NCI-H345 treated with DMSO at 0.1 percent for 48 hours (cell line): ENCODE measurements at regions not wholly inside any gene's neighbourhood (a gene's known extent, or its start where the extent isn't known, plus 50 kb on each side); places are given as distances from the start of the nearest gene placed in this dataset.
"Not testable (repeated sequence)": the region's sequence is repeated elsewhere in the genome, so short reads cannot be mapped to it uniquely, and the experiment has no call there.

Experiments used
- DNase-seq: peaks from one replicate; lab custom pipeline; 2025; ENCODE audit not compliant: unreplicated experiment; lab: John Stamatoyannopoulos, UW

DNA sequence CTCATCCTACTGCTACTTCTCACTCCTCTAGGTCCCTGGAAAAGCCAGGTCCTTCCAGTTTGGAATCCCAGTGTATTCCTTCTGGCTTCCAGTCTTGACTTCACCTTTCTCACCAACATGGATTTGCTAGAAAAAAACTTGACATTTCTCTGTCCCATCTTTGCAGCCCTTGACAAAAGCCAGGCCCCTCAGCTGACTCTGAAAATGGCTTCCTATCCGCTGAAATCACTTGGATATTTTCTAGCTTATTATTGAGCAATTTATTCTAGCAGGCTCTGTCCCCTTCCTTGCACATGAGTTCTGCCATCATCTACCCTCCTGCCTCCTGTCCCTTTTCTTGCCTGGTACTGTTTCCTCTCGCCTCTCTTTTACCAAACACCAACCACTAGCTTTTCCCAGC is 427.2 kb downstream of the BUD13 start:
- DNase-seq: no peak

DNA sequence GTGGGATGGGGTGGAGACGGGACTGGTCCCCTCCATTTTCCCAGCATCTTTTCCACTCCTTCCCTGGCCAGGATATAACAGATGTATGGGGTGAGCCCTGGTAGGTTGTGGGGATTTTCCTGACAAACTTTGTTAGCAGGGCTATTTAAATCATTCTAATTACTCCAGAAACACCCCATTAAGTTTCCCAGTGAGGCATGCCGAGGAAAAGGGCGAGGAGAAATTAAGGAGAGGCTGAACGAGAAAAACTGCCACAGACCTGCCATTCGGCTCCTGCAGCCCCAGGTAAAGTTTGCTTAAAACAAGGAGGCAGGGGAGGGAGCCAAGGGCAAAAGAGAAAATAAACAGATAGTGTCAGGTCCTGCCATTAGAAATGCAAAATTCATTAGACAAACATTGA is 428.2 kb downstream of the BUD13 start:
- no peak for DNase-seq

DNA sequence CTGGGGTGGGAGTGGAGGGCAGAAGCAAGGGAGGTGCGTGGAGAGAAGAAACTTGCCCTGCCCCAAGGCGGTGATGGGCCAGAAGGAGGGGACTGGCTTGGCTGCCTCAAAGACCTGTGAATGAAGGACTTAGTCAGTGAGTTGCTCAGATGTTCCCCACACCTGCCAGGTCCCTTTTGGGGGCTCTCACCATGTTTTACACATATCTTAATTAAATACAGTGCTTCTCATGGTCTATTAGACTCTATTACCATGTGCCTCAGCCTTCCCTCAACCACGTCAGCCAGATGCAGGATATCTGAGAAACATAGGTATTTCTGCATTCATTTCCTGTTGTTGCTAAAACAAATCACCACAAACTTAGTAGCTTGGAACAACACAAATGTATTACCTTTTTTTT is 429.5 kb downstream of the BUD13 start:
- no peak for DNase-seq

DNA sequence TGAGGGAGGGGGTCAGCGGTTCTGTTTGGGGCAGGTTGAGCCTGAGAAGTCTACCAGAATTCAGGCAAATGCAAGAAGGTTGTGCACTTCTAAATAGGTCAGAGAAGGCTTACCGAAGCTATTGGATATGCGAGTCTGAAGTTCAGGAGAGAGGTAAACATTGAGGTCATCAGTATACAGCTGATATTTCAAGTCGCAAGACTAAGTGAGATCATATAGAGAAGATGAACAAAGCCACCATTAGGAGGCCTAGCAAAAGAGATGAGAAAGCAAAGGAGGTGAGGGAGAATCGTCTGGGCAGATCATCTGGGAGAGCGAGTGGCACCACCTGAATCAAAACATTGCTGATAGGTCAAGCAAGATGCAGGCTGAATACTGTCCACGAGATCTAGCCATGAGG is 430.6 kb downstream of the BUD13 start:
- DNase-seq: no peak

DNA sequence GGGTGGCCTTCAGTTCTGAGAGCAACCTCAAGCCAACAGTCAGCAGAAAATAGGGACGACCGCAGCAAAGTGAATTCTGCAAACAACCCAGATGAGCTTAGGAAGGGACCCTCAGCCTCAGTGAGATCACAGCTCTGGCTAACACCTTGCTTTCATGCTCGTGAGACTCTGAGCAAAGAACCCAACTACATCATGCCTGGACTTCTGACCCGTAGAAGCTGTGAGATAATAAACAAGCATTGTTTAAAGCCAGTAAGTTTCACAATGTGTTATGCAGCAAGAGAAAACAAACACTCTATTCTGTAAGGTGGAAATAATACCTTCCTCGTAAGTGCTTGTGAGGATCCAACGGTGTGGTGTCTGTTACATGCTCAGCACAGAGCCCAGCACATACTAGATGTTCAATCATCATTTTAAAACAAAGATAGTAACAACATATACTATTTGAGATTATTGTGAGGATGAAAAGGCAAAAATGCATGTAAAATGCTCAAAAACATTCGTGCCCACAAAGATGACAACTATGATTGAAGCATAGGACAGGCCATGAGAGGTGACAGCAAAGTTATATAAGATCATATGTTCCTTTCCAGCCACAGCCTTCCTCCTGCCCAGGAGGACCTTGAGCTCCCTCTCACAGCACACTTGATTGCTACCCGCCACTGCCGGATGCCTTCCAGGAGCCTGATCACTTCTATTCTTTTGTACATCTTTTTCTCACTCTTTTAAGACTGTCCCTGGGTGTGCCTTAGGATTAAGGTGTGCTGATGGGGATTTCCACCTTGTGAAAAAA is 433.3 kb downstream of the BUD13 start:
- no peak for DNase-seq

DNA sequence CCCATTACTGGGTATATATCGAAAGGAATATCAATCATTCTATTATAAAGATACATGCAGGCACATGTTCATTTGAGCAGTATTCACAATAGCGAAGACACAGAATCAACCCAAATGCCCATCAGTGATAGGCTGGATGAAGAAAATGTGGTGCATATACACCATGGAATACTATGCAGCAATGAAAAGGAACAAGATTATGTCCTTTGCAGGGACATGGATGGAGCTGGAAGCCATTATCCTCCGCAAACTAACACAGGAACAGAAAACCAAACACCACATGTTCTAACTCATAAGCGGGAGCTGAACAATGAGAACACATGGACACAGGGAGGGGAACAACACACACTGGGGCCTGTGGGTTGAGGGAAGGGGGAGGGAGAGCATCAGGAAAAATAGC is 434.3 kb downstream of the BUD13 start:
- DNase-seq: not testable (repeated sequence)

DNA sequence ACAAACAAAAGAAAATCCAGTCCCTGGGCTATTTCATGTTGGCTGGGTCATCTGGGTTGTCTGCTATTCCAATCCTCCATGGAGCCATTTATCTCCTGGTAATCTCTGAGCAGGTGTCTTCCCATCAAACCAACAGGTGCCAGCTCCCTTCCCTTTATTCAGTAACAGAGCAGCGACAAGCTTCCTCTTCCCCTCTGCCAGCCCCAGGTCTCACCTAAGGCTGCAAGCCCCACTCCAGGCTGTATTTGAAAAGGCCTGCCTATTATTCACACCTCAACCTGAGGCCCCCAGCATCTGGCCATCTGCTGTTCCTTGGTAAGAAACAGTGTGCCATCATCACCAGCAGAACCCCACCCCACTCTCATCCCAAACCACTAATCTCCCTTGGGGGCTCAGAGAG is 436.2 kb downstream of the BUD13 start:
- no peak for DNase-seq

DNA sequence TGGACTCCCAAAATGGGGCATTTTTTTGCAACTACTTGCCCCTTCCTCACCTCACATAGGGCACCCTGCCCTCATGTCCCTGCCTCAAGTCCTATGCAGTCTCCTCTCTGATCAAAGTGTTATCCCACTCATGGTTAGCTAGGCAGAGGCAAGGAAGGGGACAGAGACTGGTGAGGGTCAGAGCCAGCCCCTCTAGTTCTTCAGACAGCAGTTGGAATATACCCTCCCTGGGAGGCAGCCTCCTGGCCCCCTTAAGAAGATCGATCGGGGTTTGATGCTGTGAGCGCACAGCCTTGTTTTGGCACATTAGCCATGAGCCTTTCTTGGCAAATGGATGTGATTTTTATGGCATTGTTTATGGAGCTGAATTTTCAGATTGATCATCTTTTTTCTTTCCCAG is 436.9 kb downstream of the BUD13 start:
- DNase-seq: no peak

DNA sequence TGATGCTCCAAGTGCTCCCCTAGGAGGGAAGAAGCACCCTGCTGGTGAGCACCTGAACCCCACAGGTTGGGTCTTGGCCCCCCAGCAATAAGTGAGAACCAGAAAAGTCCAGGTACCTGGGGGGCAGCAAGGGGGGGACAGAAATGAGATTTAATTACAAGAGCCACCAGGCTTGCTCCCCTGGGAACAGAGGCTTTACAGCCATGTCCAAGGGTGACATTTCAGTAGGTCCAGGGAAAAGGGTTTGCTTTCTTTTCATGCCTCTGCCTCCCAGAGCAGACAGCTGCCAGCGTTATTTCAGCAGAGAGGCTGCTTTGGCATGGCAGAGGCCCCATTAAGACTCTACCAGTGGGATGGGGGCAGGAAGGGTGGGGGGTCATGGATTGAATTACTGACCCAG is 437.7 kb downstream of the BUD13 start:
- DNase-seq: no peak

DNA sequence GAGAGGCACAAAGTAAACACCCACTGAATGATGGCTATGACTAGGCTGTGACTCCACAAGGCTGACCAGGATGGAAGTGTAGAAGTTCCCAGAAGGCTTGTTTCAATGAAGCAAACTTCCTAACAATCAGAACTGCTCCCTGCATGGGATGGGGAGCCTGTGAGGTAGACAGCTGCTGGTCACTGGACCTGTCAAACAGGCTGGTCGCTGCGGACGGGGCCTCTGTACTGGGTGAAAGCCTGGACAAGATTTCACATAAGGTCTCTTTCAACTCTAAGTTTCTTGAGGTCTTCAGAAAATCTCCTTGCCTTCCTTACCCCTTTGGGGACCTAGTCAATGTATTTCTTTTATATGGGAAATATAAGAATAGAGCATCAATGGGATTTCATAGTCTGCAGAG is 438.2 kb downstream of the BUD13 start:
- no peak for DNase-seq

DNA sequence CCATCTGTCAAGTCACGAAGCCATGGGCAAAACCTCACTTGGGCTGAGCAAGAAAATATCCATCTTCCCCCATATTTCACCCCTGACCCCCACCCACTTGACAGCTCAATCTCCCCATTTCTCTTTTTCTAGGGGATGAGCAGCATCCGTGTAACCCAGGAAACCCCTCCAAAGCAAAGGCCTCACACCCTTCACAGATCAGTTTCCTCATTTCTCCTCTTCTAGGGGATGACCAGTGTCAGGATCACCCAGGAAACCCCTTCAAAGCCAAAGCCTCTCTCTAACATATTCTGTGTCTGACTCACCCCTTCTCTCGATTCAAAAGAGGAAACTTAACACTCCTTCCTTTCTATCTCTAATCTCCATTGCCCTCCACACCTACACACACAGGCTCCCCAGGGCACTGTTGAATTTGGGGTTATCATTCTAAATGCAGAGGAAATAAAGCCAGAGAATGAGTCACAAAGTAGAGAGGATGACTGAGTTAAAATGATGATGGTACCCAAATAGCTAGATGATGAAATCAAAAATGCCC is 439.7 kb downstream of the BUD13 start:
- no peak for DNase-seq

DNA sequence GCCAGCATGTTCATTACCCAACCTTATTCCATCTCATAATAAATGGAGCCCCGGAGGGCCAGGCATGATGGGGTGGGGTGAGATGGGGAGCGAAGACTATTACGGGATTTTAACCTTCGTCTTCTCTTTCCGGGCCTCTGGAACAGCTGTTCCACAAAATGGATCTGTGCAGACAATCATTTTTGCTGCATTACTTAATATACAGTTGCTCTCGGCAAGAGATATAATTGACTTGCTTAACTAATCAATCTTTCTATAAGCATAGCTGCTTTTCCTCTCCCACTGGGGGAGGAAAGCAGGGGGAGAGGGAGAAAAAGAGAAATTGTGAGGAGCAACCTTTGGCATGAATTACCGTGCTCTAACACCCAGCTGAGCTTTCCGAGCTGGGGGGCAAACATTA is 440.4 kb downstream of the BUD13 start:
- DNase-seq: no peak

DNA sequence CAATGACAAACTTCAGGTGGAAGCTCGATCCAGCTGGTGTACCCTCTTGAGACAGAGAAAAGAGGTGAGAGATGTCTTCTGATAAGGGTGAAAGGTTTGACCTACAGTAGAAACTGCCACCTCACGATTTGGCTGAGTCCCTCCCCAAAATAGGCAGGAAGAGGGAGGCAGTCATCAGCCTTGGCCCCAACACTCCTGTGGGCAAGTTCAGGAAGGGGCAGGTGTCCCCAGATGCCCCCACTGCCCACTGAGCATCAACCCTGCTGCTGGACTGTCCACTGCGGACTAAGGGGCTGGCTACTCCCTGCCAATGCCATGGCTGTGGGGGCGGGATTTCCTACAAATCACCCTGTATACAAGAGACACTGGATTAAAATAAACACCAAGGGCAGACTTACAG is 441.4 kb downstream of the BUD13 start:
- DNase-seq: no peak

DNA sequence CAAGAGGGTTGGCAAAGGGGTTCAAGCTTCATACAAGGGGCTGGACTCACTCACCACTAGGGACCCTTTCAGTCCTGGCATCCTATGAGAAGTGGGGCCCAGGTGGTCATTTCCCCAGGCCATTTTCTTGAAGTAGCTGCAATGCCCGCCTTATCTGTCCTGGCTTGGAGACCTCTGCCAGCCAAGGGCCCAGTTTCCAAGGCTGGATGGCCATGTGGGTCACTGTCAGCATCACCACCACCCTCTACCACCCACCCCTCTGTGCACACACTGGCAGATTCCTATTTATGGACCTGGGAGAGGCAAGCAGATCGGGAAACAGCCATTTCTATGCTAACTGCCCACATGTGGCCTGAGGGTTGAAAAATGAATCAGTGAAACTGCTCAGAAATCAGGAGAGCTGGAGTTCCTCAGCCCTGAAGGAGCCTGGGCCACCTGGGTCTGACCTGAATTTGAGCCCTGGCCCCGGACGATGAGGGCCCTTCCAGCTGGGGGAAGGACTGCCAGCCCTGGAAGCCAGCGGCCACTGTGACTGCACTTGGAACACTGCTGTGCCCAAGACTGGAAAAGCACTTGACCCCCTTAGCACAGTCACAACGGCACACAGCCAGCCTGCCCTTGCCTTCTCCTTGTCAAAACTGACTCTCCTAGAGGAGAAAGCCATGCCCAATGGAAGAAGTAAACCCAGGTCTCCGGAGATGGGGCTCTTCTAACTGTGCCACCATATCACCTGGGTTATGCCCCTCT is 442.2 kb downstream of the BUD13 start:
- no peak for DNase-seq

DNA sequence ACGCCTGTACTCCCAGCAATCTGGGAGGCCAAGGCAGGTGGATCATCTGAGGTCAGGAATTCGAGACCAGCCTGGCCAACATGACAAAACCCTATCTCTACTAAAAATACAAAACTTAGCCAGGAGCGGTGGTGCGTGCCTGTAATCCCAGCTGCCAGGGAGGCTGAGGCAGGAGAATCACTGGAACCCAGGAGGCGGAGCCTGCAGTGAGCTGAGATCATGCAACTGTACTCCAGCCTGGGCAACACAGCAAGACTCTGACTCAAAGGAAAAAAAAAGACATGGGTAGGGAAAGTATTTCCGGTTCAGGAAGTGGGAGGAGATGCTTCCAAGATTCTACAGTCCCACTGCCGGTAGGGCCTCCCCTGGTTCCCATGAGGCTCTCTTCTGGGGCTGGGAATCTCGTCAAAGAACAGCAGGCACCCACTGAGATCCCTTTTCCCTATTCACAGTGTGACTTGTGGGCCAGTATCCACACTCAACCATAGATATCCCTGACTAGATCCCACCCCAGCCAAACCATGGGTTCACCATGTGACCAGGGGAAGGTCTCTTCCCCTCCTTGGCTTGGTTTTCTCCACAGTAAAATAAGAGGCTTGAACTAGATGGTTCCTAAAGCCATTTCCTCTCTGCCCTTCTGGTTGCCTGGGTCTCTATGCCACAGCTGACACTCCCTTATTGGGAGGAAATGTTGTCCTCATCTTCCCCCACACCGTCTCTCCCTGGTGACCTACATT is 443.3 kb downstream of the BUD13 start:
- no peak for DNase-seq

DNA sequence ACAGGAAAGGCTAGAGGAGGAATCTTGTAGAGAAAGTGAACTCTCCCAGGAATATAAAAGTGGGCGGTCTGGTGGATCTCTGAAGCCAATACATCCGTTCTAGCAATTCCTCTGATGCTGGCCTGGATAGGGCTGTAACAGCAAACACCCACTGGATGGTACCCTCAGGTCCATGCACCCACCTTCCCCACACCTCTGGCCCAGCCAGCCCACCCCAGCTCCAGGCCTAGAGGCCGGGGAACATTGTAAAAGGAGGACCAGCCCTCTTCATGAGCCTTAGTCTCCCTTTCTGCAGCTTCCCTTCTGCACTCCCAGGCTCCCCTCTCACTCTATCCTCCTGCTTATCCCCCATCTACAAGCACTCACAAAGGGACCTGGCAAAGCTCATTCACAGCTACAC is 443.9 kb downstream of the BUD13 start:
- no peak for DNase-seq

DNA sequence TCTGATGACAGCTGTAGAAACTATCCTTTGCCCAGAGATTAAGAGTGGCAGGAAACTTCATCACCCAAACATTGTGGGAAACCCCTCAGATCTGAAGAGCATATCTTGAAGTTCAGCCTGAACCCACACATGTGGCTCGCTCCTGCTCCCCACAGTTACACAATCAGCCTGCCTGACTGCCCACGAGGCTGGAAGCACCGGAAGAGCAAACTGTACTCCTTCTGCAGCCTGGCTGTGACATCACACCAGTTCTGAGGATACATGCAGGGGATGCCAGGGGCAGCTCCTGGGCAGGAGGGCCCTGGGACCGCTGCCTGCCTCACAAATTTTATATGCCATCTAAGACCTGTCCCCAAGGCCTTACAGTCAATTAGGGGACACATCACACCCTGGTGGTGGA is 444.4 kb downstream of the BUD13 start:
- no peak for DNase-seq

DNA sequence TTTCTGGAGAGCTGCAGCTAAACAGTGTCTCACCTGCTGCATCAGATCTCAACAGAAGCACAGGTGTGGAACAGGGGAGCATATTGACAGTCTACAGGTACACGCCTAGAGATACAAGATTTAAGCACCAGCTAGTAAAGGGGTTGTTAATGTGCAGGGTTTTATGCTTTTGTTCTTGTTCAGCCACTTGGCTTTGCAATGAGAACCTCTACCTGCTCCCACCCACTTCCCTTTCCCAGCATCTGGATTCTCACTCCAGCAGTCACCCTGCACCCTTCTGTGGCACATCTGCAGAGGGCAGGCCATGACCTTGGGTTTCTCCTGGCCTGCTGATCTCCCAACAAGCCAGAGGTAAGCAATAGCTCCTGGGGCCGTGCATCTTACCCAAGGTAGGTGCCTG is 446.6 kb downstream of the BUD13 start:
- no peak for DNase-seq

DNA sequence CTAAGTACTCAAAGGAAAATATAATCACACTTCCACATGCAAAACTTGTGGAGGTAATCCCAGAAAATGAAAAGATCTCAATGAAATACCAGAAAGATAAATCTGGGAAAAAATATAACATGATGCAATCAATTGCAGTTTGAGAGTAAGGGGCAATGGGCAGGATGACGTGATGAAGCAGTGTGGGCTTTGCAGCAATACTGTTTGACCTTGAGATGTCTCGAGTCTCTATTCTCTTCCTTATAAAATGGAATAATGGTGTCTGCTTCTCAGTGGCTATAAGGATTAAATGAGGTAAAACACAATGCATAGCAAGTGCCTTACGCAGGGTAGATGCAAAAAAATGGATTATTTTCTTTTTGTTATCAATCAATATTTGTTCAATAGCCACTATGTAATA is 447.5 kb downstream of the BUD13 start:
- DNase-seq: no peak

DNA sequence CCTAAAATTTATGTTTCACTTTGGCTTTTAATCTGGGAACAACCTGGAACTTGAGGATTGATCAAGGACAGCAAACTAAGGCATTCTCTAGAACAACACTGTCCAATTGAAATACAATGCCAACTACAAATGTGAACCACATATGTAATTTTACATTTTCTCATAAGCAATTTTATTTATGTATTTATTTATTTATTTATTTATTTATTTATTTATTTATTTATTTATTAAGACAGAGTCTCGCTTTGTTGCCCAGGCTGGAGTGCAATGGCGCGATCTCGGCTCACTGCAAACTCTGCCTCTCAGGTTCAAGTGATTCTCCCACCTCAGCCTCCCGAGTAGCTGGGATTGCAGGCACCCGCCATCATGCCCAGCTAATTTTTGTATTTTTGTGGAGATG is 448.7 kb downstream of the BUD13 start:
- not testable (repeated sequence) for DNase-seq

DNA sequence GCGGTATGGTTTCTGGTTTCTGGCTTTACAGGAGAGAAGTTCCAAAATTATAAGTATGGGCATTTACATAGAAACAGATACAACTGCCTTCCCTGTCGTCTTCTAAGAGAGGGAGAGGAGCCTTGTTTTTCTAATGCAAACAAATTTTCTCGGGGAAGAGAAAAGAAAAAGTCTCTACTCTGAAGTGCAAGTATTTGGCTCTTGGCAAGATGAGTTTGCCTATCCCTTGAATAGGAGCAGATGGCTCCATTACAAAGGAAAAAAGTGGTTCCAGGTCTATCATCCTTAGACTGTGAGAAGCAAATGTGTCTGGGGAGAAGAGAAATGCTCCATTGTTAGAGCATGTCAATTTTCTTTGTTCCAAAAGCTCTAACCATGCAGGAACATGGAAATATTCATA is 455.6 kb downstream of the BUD13 start:
- no peak for DNase-seq

DNA sequence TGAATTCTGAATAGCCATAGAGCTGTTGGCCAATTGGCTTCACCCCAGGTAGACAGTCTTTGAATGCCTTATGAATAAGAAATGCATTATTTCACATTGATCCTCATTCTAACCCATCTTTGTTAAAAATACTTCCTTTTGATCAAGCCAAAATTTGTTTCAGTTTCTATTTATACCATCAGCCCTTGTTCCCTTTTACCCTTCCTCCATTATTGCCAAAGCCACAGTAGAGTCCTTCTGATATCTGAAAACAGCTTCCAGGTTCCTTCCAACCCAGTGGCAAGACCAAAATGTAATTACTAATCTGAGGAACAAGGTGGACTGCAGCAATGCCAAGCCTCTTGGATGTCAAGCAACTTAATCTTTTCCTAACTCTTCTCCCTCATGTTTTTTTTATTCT is 458.8 kb downstream of the BUD13 start:
- DNase-seq: no peak
